NCI-H1417 treated with DMSO at 0.1 percent for 48 hours (cell line): ENCODE measurements at regions not wholly inside any gene's neighbourhood (a gene's known extent, or its start where the extent isn't known, plus 50 kb on each side); places are given as distances from the start of the nearest gene placed in this dataset.
"Not testable (repeated sequence)": the region's sequence is repeated elsewhere in the genome, so short reads cannot be mapped to it uniquely, and the experiment has no call there.

Experiments used
- DNase-seq: peaks from one replicate; lab custom pipeline; 2025; lab: John Stamatoyannopoulos, UW

GRCh38 chr13:58376349-58376748, 744.8 kb downstream of the PCDH17 start:
- DNase-seq = no peak

- DNase-seq = no peak
Measured at GRCh38 chr13:58376775-58377174, 745.2 kb downstream of the PCDH17 start.

- no peak for DNase-seq
Measured at GRCh38 chr13:58379221-58379620, 747.7 kb downstream of the PCDH17 start.

GRCh38 chr13:58385336-58385735, 753.8 kb downstream of the PCDH17 start:
- DNase-seq = not testable (repeated sequence)

GRCh38 chr13:58397596-58398387, 766.2 kb downstream of the PCDH17 start:
- DNase-seq = no peak

GRCh38 chr13:58399263-58399662, 767.7 kb downstream of the PCDH17 start:
- no peak for DNase-seq

- no peak for DNase-seq
Measured at GRCh38 chr13:58406545-58406944, 775.0 kb downstream of the PCDH17 start.

- DNase-seq = no peak
Measured at GRCh38 chr13:58429917-58430316, 798.4 kb downstream of the PCDH17 start.

- no peak for DNase-seq
Measured at GRCh38 chr13:58434943-58435342, 803.4 kb downstream of the PCDH17 start.

GRCh38 chr13:58437427-58437826, 805.9 kb downstream of the PCDH17 start:
- no peak for DNase-seq

GRCh38 chr13:58446979-58447378, 815.4 kb downstream of the PCDH17 start:
- no peak for DNase-seq

- no peak for DNase-seq
Measured at GRCh38 chr13:58452123-58452623, 820.6 kb downstream of the PCDH17 start.

- no peak for DNase-seq
Measured at GRCh38 chr13:58455094-58455493, 823.5 kb downstream of the PCDH17 start.

- DNase-seq = no peak
Measured at GRCh38 chr13:58461217-58461616, 829.7 kb downstream of the PCDH17 start.

GRCh38 chr13:58463841-58464240, 832.3 kb downstream of the PCDH17 start:
- DNase-seq = no peak

GRCh38 chr13:58467176-58467575, 835.6 kb downstream of the PCDH17 start:
- no peak for DNase-seq

GRCh38 chr13:58472483-58472882, 840.9 kb downstream of the PCDH17 start:
- DNase-seq = no peak

- DNase-seq = no peak
Measured at GRCh38 chr13:58474581-58474980, 843.0 kb downstream of the PCDH17 start.

GRCh38 chr13:58476206-58476918, 844.8 kb downstream of the PCDH17 start:
- peak; percentile 27 for DNase-seq

- no peak for DNase-seq
Measured at GRCh38 chr13:58478858-58479257, 847.3 kb downstream of the PCDH17 start.

GRCh38 chr13:58480061-58480460, 848.5 kb downstream of the PCDH17 start:
- DNase-seq = no peak

GRCh38 chr13:58488251-58488650, 856.7 kb downstream of the PCDH17 start:
- DNase-seq = no peak

GRCh38 chr13:58495668-58496067, 864.1 kb downstream of the PCDH17 start:
- no peak for DNase-seq
